ENCODE measurements at regions not wholly inside any gene's neighbourhood (a gene's known extent, or its start where the extent isn't known, plus 50 kb on each side); places are given as distances from the start of the nearest gene placed in this dataset.
A peak's percentile ranks its signal among the peaks of the same experiment; 100 is the strongest.

DNA sequence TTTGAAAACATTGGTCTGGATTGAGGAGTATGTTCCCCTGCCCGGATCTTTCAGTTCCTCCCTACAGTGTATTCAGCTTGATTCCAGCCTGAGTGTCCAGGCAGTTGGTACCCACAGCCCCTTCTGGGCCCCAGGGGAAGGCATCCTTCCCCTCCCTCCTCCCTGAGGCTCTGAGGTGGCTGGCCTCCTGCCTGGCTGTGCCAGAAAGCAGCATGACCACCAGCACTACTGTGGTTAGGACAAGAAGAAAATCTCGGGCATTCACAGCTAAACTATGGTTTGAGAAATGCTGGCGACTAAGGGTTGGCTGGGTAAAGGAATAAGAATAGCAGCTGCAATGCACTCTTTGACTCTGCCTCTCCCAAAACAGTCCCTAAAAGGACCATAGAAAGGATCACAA lies 84.6 kb upstream of the LIFR start:
- Histone ChIP-seq H3K36me3 (no peaks in the 10 kb centered on the region), H3K9me3 (peaks cover 0 to 6% (median 0%) of the 10 kb centered on the region in 11 donors), H3K27me3 (no peaks in the 10 kb centered on the region), H3K27ac (no peak overlapping the region), H3K4me1 (peaks cover 0 to 10% (median 0%) of the 10 kb centered on the region in 9 donors), H3K4me3 (no peak overlapping the region)
- ATAC-seq = no peak
- no peak for DNase-seq
- intact Hi-C loops (cut with DNase I) = loop anchor here in 1 of 10 donors (5.0 kb wide), 1 partner anchor 554 kb away; no protein-coding TSS in a partner anchor
- 95 to 97% methylated on average over 3 of the region's 3 CpGs for WGBS, 2 donors
- TF ChIP-seq CTCF (IDR thresholded peaks at IDR 0.05) = no peak

GRCh38 chr5:38642189-38642911 lies 85.9 kb upstream of the LIFR start:
- DNase-seq (no peak), ATAC-seq (peak in 1 of 8 donors; percentile 25)
- intact Hi-C loops (cut with DNase I) = loop anchor here in 1 of 10 donors (5.0 kb wide), 1 partner anchor 555 kb away; no protein-coding TSS in a partner anchor
- Histone ChIP-seq H3K9me3 (peaks cover 0 to 6% (median 0%) of the 10 kb centered on the region in 11 donors), H3K27ac (no peak overlapping the region), H3K36me3 (no peaks in the 10 kb centered on the region), H3K4me3 (no peak overlapping the region), H3K27me3 (no peaks in the 10 kb centered on the region), H3K4me1 (peaks cover 0 to 10% (median 0%) of the 10 kb centered on the region in 9 donors)
- WGBS, 2 donors = 81 to 82% methylated on average over 7 of the region's 7 CpGs
- no peak for TF ChIP-seq CTCF (IDR thresholded peaks at IDR 0.05)

DNA sequence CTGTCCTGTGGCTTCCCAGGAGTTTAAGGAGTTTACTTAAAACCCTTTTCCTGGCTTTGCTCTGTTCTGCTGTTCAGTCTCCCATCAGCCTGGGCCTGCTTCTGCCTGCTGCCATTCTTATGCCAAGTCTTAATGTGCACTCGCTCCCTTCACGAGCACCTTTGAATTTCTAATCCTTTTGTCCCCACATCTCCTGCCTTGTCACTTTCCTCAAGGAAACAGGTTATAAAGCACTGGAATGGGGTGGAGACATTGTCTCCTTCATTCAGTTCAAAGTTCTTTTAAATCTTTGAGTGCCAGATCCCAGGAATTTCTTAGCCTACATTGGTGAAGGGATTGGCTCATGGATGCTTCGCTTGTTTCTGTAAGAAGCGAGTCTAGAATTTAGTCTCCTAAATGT lies 87.2 kb upstream of the LIFR start:
- intact Hi-C loops (cut with DNase I) = loop anchor here in 1 of 10 donors (5.0 kb wide), 1 partner anchor 556 kb away; no protein-coding TSS in a partner anchor
- 96 to 98% methylated on average over 4 of the region's 4 CpGs for WGBS, 2 donors
- H3K36me3 ChIP-seq = no peaks in the 10 kb centered on the region
- ATAC-seq (no peak), DNase-seq (no peak)
- no peak overlapping the region for H3K4me3 ChIP-seq
- H3K4me1 ChIP-seq = peaks cover 0 to 10% (median 0%) of the 10 kb centered on the region in 9 donors
- H3K27me3 ChIP-seq = no peaks in the 10 kb centered on the region
- H3K27ac ChIP-seq = no peak overlapping the region
- H3K9me3 ChIP-seq = peaks cover 0 to 6% (median 0%) of the 10 kb centered on the region in 11 donors
- TF ChIP-seq CTCF (IDR thresholded peaks at IDR 0.05) = no peak

DNA sequence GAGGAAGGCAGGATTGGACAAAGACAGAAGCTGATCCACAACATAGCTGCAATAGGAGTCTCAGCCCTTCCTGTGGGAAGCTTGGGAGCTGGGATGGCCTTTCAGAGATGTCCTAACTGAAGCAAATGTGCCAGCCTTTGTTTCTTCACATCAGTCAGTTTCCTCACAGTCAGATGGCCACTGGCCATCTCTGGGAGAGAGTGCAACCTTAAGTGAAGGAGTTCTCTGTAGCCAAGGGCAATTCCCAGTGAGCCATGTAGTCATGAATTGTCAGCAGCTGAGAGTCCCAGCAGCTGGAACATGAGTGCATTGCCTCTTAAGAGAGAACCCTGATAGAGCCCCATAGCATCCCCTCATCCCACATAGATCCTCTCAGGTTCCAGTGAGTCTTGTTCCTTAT lies 89.1 kb upstream of the LIFR start:
- H3K27me3 ChIP-seq = no peaks in the 10 kb centered on the region
- TF ChIP-seq CTCF (IDR thresholded peaks at IDR 0.05) = no peak
- H3K9me3 ChIP-seq = peaks cover 0 to 6% (median 0%) of the 10 kb centered on the region in 11 donors
- no peak overlapping the region for H3K27ac ChIP-seq
- H3K36me3 ChIP-seq = no peaks in the 10 kb centered on the region
- ATAC-seq (peak; percentile 38 to 94 (median 66)), DNase-seq (peak; percentile 24 to 28)
- peaks cover 0 to 10% (median 0%) of the 10 kb centered on the region in 9 donors for H3K4me1 ChIP-seq
- intact Hi-C loops (cut with DNase I) = no loop called here
- no peak overlapping the region for H3K4me3 ChIP-seq

Measured in heart right ventricle (tissue), 16 donors.